Activated CD8-positive, alpha-beta memory T cell treated with anti-CD3 and anti-CD28 coated beads for 1 hour (primary cell): ENCODE measurements at regions not wholly inside any gene's neighbourhood (a gene's known extent, or its start where the extent isn't known, plus 50 kb on each side); places are given as distances from the start of the nearest gene placed in this dataset.

ENCODE experiments used
- DNase-seq, 2 donors: peaks; one replicate each; pipeline ENCODE4 v3.0.0-alpha.2; 2020; ENCODE audit warnings: low read depth in 1 of 2; ENCODE audit errors: extremely low read depth in 1 of 2

DNA sequence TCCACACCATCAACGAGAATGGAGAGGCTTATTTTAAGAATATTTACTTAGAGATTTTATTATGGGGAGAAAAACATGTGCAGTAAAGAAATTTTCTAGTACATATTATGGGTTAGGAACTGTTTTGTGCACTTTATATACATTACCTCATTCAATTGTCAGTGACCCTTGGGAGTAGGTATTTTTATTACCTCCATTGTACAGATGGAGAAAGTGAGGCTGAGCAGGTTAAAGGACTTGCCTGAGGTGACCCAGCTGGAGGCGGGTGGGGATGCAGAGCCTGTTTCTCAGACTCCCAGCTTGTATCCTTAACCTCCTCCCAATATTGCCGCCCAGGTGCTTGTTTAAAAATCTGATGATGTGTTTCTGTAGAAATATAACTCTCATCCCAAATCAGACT lies 356.7 kb downstream of the HRH4 start:
- no peak for DNase-seq

DNA sequence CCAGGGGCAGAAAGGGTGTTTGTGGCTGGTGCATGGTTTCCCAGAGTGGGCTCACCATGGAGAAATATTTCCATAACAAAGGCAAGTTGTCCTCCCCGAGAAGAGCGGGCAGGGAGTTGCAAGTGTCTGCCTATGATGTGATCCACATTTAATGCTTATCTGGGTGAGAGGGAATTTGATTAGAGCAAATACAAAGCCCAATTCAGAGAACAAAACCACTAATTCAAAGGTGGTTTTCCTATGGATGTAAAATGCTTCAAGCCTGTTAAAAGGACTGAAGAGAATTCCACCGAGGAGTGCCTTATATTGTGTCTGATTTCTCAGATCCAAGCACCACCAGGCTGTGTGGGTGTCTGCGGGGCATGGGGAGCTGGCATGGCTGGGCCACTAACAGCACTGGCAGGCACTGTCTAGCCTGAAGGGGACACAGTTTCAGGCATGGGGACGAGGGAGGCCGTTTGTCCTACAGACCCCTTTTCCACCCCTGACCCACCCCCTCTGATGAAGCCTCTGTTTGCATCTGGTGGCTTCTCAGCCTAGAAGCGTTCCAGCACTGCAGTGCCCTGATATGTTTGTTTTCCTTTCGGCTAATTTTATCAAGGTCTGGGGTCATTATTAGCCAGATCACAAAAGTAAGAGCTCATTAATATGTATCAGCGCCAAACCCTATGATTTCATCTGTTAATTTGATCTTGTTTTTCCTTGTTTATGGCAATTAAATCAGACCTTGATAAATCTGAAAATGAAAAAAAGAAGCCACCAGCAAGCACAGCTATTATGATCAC lies 357.3 kb downstream of the HRH4 start:
- no peak for DNase-seq

DNA sequence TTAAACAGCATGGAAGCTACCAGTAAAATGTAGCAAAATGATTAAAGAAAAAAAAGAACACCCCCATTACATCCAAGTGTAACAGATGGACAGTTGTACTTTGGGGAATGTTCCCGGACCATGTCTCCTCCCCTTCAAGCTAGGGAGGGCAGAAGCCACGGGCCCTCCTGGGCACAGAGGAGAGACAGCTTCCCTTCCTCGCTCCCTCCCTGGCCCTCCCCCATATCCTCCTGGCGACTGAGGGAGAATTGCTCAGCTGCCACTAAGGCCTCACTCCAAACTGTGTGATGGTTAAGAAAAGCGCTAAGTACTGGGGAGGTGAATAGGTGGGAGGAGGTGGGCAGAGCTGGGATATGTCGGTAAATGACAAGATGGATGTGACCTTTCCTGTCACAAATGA lies 358.0 kb downstream of the HRH4 start:
- DNase-seq = no peak

DNA sequence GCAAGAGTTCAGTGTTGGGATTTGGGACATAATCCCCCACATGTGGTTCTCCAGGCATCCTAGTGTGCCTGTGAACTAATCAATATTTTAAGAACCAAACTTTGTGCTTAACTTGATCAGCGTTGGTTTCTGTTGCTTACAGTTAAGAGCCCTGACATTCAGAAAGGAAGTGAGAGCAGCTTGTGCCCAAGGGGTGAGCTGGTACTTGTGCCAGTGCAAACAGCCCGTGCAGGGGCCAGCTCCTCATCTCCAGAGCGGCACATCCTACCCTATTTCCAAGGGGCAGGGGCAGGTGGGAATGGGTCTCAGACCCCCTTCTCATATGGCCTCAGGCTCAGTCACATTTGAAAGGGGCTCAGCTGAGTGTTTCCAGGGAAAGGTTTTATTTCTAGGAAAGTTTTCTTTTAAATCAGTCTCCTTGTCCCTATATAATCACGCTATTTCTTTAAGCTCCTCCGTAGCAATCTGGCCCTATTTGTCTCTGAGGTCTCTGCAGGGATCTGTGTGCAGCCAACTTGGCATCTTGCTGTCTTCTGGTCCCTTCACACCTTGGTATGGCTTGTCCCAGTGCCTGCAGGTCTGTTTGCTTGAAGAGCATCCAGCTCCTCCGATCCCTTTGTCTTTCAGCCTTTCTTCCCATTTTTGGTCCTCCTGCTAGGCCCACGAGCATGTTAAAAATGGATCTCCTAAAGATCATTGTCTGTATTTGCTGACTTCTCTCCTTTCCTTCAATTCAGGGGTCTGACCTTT lies 358.9 kb downstream of the HRH4 start:
- no peak for DNase-seq

DNA sequence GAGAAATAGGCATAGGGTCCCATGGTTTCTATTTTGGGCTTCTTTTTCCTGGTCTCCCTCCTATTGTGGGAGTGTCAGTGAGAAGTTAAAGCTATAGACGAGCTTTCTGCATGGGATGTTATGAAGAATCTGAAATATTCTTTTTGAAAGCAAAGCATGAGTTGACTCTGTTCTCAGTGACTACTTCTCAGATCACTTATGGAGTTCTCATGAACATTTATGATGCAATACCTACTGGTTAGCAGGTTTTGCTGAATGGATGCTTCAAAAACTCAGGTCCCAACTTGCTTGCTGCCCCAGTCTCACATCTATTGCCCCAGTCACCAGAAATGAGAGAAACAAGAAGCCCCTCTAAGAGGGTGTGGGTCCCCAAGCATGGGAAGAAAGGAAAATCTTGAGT lies 365.0 kb downstream of the HRH4 start:
- no peak for DNase-seq

DNA sequence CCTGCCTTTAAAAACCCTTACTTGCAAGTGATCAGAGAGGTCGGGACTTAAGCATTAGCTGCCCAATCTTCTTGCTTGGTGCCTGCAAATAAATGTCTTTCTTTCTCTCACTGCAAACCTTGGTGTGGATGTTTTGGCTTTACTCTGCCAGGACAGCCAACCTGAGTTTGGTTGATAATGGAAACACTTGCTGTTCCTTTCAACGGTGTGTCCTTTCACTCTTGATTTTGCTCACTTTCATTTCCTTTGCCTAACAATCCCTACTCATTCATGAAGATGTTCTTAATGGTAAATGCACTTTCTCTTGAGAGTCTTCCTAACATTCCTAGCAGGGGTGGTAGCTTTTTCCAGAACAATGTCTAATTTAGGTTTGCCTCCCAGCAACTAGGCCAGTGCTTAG lies 366.2 kb downstream of the HRH4 start:
- DNase-seq = no peak

DNA sequence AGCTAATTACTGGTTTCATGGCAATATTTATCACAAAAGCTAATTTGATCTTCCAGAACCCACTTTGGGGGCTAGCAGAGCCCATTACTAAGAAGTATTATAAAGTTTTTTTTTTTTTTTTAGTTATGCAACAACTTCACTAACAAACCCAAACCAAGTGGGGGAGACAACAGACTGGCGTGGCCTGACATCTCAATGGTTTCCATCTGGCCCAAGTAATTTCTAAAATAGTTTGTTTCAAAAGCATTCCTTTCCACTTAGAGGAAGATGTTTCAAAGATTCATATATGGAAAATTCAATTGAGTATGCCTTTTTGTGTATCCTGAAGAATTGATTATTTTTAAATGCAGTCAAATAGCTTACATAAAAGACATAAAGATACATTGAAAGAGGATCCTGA lies 367.1 kb downstream of the HRH4 start:
- no peak for DNase-seq

DNA sequence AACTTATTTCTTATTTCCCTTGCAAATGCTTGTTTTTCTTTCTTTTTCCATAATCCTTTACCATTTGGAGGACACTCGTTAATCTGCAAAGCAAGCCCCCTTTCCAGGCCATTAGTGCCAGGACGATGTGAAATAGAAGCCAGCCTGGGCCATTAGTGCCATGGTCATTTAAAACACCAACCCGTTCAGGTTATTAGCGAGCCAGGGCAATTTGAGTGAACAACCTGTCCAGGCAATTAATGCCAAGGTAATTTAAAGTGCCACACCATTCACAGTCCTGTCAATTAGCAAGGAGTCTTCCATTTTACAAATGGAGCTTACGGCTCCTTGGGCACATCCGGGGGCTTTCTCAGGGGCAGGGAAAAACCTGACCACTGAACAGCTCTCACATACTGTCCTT lies 370.6 kb downstream of the HRH4 start:
- no peak for DNase-seq

DNA sequence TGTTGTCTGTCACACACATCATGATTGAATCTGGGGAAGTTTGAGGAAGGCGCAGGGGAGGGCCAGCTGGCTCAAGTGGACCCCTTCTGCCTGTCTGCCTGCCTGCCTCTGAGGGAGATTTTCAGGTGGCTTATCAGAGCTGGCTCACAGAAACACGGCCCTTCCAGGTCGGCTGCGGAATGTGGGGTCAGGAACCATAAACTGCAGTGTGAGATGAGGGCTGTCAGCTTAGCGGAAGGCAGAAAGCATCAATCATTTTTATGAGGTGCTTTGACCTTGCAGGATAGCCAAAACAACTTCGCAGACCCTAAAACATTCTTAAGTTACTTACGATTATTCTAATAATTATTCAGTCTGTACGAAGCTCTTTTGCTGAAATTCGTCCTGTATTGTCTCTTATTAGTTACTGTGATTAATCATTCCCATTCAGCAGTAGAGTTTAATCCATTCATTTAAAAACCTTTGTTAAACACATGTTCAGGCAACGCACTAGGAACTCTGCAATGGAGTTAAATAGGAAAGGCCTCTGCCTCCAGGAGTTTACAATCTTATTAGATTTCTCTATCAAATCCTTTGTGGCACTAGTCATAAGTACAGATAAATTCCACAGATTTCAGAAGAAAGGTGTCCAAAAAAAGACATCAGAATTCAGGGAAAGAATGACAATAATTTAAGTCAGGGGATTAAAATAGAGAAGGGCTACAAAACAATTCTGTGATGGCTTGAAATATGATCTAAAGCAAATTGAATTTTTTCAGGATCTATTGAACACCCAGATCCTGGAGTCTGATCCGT lies 371.6 kb downstream of the HRH4 start:
- DNase-seq = no peak

DNA sequence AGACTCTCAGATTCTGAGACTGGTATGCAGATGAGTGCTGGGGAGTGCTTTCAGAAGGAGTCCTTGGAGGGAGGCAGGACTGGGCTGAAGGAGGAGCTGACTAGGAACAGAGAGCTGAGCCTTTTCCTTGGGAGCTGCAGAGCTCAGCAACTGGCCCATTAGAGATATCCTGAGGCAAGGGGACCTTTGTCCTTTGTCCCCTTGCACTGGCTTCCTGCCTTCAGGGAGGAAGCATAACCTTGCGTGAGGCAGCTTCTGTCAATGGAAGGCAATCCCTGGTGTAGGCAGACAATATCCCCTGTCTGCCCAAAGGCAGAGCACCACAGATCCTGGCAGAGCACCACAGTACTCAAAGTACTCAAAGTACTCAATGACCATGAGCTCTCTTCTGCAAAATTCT lies 375.3 kb downstream of the HRH4 start:
- no peak for DNase-seq

DNA sequence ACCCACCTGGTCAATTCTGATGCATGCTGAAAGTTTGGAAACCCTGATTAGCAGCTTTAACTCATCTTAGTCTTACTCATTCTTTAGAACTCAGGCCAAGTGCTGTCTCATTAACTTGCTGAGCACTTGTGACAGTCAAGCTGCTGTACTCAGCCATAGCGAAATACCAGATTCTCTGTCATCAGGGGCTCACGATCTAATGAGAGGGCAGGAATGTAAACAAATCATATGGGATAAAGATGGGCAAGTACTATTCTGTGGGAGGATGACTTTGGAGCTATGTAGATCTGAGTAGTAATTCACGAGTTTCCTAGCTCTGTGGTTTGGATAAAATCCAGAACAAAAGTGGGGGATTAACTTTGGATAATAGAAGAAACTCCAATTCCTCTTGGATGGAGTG lies 376.6 kb downstream of the HRH4 start:
- no peak for DNase-seq

DNA sequence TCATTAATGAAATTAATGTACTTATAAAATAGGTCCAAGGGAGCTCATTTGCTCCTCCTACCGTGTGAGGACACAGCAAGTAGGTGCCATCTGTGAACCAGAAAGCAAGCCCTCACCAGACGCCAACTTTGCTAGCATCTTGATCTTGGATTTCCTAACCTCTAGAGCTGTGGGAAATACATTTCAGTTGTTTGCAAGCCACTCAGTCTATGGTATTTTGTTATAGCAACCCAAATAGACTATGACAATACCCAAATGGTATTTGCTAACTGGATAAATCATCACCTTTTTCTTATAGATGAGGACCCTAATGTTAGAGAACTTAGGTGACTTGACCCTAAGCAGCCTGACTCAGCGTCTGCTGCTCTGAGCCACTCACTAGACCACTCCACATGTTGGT lies 379.6 kb downstream of the HRH4 start:
- DNase-seq = no peak

DNA sequence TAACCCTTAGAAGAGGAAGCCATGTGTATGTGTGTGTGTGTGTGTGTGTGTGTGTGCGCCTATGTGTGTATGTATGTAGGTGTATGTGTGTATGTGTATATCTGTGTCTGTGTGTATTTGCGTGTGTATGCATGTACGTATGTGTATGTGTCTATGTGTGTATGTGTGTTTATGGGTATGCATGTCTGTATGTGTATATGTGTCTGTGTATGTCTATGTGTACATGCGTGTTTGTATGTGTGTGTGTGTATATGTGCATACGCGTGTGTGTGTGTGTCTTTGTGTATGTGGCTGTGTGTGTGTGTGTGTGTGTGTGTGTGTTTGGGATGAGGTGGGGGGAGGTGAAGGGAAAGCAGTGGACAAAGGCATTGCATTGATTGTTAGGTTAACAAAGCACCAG lies 380.2 kb downstream of the HRH4 start:
- no peak for DNase-seq

DNA sequence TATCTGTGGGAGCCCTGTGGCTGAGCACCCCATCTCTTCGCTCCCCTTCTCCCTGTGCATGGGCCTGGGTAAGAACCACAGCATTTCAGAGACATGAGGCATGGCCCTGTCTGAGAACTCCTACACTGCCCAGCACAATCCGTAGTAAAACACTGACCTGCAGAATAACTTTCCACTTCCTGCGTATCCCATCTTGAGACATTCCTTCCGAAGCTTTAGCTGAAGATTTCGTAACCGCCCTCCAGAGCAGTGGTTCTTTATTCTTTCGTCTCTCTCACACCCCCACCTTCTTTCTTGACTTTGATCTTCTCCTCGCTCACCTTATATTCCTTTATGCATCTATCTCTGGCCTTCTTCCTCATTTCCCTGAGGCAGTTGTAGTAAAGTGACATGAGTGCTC lies 381.1 kb downstream of the HRH4 start:
- no peak for DNase-seq

DNA sequence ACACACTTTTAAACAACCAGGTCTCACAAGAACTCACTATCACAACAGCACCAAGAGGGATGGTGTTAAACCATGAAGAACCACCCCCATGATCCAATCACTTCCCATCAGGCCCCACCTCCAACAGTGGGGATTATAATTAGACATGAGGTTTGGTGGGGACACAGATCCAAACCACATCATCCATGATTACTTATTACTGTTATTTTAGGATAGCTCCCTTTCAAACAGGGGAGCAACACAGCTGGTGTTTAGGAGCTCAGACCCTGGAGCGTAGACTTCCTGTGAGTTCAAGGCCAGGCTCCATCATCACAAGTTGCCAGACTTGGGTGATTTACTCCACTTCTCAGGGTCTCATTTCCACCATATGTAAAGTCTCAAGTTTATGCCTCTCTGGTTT lies 382.7 kb downstream of the HRH4 start:
- no peak for DNase-seq

DNA sequence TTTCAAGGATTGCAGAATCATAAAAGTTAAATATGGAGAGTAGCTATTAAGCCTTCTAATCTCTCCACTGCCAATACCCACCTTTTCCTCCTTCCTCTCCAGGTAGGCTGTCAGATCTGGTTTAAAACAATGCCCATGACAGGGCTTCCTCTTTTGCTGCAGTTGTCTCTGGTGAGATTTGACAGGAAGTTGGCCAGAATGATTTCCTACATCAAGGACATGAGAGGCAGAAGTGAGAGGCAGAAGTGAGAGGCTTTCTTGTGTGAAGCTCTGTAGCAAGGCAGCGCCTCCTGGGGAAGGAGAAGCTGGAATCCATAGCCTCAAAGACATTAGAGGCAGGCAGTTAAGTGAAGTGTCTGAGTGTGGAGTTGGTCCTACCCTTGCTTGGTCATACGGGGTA lies 385.7 kb downstream of the HRH4 start:
- DNase-seq = no peak

DNA sequence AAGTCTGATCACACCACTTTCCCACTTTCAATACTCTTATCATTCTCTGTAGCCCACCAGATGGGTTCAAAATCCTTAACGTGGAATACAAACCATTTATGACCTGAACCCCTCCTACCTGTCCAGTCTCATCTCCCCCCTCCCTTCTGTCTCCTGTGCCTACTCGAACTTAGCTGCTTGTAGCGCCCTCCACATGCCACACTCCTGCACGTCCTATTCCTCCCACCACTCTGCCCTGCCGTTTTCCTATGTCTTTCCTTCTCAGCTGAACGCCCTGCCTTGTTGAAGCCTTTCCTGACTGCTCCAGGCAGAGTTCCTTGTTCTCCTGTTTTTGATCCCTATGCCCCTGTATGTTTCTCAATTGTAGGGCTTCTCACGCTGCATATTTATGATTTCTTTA lies 390.1 kb downstream of the HRH4 start:
- no peak for DNase-seq

DNA sequence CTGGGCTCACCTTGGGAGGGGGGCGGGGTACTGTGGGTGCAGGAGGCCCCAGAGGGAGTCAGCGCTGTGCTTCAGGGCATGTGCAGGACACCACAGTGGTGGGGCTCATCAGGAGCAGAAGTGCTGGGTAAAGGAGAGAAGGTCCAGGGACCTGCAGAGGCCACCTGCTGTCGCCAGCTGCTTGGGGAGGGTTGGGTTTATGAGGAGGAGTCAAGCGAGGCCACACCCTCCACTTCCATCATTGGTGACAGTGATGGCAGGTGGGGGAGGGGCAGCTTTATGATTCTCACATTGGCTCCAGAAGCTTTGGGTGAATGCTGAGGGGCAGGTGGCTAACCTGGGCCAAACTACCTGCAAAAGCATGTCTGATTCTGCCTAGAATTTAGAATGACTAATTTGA lies 392.6 kb downstream of the HRH4 start:
- no peak for DNase-seq

DNA sequence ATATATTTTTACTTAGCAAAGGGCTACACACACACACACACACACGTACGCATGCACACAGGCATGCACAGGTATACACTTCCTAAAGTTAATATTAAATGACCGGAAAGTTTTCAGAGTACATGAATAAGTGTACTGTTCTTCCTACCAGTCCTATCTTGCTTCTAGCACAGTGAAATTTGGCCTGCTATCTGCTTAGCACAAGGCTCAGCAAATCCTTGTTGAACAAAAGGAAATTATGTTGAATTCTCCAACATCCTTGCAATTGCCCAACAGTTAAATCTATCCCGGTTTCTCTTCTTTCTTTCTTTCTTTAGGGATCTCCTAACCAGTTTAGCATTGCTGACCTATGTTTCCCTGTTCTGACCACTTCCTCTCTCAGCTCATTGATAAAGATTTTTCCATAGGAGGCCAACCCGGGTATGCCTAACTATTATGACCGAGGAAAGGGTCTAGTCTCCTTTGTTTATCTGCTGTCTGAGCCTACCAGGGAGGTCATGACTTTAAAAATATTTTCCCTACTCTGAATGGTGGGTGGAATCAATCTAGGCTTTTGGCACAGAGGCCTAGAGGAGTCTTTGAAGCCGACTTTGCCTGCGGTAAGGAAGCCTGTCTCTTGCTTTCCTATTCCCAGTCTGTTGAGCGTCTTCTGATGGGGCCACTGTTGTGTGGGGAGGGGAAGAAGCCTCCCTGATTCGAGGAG lies 400.7 kb downstream of the HRH4 start:
- DNase-seq = no peak

DNA sequence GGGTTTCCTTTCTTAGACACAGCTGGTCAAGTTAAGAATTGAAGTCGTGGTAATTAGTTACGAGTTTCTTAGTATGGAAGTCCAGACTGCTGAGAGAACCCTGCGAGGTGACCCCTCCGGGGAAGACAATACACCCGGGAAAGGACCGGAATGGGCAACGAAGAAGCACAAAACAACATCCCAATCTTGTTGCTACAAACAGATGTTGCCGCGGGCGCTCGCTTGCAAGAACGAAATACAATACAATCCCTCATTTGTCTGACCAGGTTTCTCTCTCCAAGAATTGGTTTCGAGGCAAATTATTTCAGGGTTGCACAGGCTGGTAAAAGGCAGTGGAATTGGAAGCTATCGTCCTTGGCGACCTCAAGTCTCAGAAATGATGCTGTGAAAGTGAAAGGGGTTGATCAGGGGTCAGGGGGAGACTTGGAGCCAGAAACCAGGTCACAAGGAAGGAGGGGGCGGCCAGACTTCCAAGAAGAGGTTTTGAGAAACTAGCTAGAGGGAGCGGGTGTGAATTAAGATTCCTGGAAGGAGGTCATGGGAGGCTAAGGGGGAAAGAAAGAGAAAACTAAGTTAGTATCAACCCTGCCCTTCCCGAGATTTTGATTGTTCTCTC lies 401.9 kb downstream of the HRH4 start:
- no peak for DNase-seq

DNA sequence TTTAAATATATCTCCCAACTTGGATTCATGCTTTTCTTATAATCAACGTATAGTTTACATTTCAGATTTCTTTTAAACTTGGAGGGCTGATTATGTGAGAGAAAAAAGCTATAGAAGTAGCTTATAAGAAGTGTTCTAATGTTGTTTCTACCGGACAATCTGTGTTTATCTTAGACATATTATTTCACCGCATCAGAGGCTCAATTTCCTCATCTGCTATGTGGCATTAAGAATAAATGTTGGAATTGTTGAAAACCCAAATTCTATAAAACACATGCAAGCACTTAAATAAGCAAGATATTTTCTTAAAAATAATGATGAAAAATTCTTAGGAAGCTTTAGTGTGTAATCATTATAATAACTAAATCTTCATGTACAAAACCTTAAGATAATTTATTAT lies 407.9 kb downstream of the HRH4 start:
- no peak for DNase-seq
